Pancreas (tissue), 10 donors: ENCODE measurements at regions not wholly inside any gene's neighbourhood (a gene's known extent, or its start where the extent isn't known, plus 50 kb on each side); places are given as distances from the start of the nearest gene placed in this dataset.

Source experiments
- ATAC-seq, 4 donors: fragments of 200-7000 bp; cut with Tn5 transposase; one replicate each; pipeline versions ENCODE4 v1.8.0 to v1.9.1; 2020; ENCODE audit warnings: mild to moderate bottlenecking in 4 of 4, moderate library complexity in 4 of 4
- DNase-seq, 6 donors: peaks; one replicate each; pipeline ENCODE4 v3.0.0-alpha.2; 2020
- FAIRE-seq: peaks from 2 replicates; lab custom pipeline; 2012; peaks lifted over from hg19 to GRCh38; lab: Jason Lieb, UNC
- H3K27ac ChIP-seq, 4 donors: fragments of 200-600 bp; sonication (generic); 1 replicate in 3 of 4; 2 replicates in 1 of 4; pipeline versions ENCODE4 v1.5.0 to v1.8.0; 2020
- H3K27me3 ChIP-seq, 4 donors: fragments of 200-600 bp; one replicate each; pipeline ENCODE4 v1.8.0; 2021
- H3K36me3 ChIP-seq, 3 donors: fragments of 200-600 bp; sonication (generic) in 1 of 3; one replicate each; pipeline versions ENCODE4 v1.5.0 to v1.8.0; 2020 to 2021
- H3K4me1 ChIP-seq, 3 donors: fragments of 200-600 bp; one replicate each; pipeline ENCODE4 v1.8.0; 2021
- H3K4me3 ChIP-seq, 4 donors: fragments of 200-600 bp; sonication (generic) in 2 of 4; one replicate each; pipeline versions ENCODE4 v1.5.0 to v1.8.0; 2020 to 2021
- H3K9me3 ChIP-seq, 4 donors: fragments of 200-600 bp; one replicate each; pipeline ENCODE4 v1.8.0; 2021
- WGBS, 2 donors: extraction: QIAGEN DNeasy Blood & Tissue Kit; methylation state at CpG; one replicate each; pipeline ENCODE4 v1.1.7; 2013; 5-methylcytosine and 5-hydroxymethylcytosine counted together
- intact Hi-C, 3 donors: fragments of 100-400 bp; cut with DNase I; formaldehyde crosslinking; loops; one replicate each; pipeline versions ENCODE4 v1.11.1 to v1.14.2; 2022
- TF ChIP-seq, protein P1 (sequence below), 4 donors: fragments of 200-600 bp; sonication (generic) in 3 of 4; IDR thresholded peaks; one replicate each; pipeline versions ENCODE4 v1.5.0 to v1.8.0; 2021; ENCODE audit warnings: antibody characterized with exemption in 4 of 4
- donor health status: healthy with polysubstance abuse.
- donor health status: DM: no; HTN: no; CAD: no; lungs with moderate emphysema.
- donor health status: DM: no; HTN: no; CAD: no.
- donor health status: control.
- donor health status: control.
- donor health status: Bipolar disorder and iron deficiency.
- donor health status: DM: yes; HTN: yes; CAD: no.
- donor health status: DM: no; HTN: no; CAD: no.
- donor health status: DM: no; HTN: no; CAD: no.
- donor health status: DM: yes; HTN: yes; CAD: no.

DNA sequence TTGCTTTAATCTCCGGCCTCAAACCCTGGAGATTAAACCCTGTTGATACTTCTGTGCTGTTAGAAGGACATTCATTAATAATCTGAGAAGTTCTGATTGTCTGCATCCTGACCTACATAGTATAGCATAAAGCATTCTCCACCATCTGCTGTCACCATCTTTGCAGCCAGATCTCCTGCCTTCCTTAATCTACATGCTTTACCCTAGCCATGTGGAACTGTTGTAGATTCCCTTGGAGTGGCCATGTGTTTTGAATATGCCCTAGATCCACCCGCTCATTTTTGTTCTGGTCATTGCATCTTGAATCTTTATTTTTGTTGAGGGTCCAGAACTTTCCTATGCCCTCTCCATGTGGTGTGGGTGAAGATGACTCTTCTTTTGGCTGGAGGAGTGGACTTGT, 110.3 kb downstream of the OXSM start:
- no peak for DNase-seq
- TF ChIP-seq, protein P1, sequence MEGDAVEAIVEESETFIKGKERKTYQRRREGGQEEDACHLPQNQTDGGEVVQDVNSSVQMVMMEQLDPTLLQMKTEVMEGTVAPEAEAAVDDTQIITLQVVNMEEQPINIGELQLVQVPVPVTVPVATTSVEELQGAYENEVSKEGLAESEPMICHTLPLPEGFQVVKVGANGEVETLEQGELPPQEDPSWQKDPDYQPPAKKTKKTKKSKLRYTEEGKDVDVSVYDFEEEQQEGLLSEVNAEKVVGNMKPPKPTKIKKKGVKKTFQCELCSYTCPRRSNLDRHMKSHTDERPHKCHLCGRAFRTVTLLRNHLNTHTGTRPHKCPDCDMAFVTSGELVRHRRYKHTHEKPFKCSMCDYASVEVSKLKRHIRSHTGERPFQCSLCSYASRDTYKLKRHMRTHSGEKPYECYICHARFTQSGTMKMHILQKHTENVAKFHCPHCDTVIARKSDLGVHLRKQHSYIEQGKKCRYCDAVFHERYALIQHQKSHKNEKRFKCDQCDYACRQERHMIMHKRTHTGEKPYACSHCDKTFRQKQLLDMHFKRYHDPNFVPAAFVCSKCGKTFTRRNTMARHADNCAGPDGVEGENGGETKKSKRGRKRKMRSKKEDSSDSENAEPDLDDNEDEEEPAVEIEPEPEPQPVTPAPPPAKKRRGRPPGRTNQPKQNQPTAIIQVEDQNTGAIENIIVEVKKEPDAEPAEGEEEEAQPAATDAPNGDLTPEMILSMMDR (IDR thresholded peaks at IDR 0.05) = no peak
- H3K27me3 ChIP-seq = no peaks in the 10 kb centered on the region
- intact Hi-C loops = no loop called here
- no peaks in the 10 kb centered on the region for H3K36me3 ChIP-seq
- 85 to 91% methylated on average over 2 of the region's 2 CpGs for WGBS, 2 donors
- no peak for FAIRE-seq
- no peaks in the 10 kb centered on the region for H3K4me1 ChIP-seq
- no peak overlapping the region for H3K4me3 ChIP-seq
- no peak for ATAC-seq
- H3K9me3 ChIP-seq = no peaks in the 10 kb centered on the region
- H3K27ac ChIP-seq = no peak overlapping the region

DNA sequence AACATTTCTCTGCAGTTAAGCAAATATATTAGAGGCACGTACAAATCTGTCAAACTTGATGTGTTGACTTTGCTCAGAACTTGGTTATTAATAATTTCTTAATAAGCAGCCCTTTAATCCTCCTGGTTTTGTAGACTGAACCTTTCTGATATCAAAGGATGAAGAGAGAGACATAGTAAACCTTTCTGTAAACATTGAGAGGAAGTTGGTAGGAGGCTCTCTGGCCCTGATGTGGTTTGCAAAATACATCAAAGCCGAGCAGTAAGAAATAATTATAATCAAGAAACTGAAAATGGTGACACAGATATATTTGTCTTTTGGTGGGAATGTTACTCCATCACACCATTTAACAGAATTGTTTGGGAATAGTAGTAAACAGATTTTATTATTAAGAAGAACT, 111.9 kb downstream of the OXSM start:
- no peak for FAIRE-seq
- no peak for ATAC-seq
- H3K27me3 ChIP-seq = no peaks in the 10 kb centered on the region
- H3K36me3 ChIP-seq = no peaks in the 10 kb centered on the region
- no peak for DNase-seq
- no peaks in the 10 kb centered on the region for H3K9me3 ChIP-seq
- TF ChIP-seq, protein P1 (IDR thresholded peaks at IDR 0.05) = no peak
- WGBS, 2 donors = 36 to 42% methylated on average over 2 of the region's 2 CpGs
- H3K4me3 ChIP-seq = no peak overlapping the region
- intact Hi-C loops = no loop called here
- no peaks in the 10 kb centered on the region for H3K4me1 ChIP-seq
- no peak overlapping the region for H3K27ac ChIP-seq

DNA sequence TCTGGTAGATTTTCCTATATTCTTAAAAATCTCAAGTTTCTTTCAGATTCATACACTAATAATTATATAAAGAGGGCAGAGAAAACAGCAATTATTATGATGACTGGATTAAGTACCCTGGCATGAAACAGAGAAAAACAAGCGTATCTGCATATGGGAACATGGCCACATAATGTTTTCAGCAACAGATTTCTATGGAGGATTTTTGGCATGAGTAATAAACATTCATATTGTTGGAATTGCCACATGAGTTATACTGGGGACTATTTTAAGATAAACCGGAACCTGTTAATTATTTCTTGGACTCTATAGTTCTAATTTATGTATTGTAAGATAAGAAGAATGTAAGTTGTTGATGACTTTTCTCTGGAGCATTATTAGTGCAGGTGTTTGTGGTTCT, 112.7 kb downstream of the OXSM start:
- H3K36me3 ChIP-seq = no peaks in the 10 kb centered on the region
- intact Hi-C loops = no loop called here
- H3K4me1 ChIP-seq = no peaks in the 10 kb centered on the region
- no peak overlapping the region for H3K27ac ChIP-seq
- DNase-seq (no peak), FAIRE-seq (no peak), ATAC-seq (no peak)
- H3K9me3 ChIP-seq = no peaks in the 10 kb centered on the region
- WGBS, 2 donors = 63 to 71% methylated on average over 2 of the region's 2 CpGs
- TF ChIP-seq, protein P1 (IDR thresholded peaks at IDR 0.05) = no peak
- no peaks in the 10 kb centered on the region for H3K27me3 ChIP-seq
- H3K4me3 ChIP-seq = no peak overlapping the region

DNA sequence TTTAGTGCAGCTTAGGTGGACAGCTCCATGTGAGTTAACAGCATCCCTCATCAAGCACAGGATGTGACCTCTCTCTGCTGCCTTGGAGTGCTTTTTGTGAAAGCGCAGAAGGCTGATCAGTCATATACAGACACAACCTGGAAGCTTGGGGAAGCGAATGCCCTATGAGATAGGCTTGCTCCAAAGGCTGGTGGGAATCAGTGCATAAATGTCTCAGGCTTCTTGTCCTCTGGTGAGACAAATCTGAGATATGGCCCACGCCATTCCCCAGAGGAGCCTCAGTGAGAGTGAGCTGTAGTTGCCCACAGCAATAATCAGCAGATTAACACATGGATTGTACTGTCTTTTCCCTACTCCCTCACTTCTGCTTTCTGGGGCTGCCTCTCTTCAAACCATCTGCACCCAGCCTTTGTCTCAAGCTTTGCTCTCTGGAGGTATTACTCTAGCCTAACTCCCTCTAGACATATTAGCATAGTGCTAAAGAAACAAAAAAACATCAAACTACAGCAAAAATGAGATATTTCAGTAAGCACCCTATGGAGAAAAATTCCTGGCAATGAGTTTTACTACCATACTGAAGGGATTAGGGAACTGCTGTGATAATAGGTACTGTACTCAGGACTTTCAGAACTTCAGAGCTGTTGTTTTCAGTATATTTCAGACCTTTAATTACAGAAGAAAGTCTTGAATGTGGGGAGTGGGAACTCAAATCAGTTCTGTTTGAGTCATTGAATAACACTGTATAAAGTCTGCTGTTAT, 113.7 kb downstream of the OXSM start:
- ATAC-seq (no peak), FAIRE-seq (no peak), DNase-seq (no peak)
- no peaks in the 10 kb centered on the region for H3K9me3 ChIP-seq
- H3K4me1 ChIP-seq = no peaks in the 10 kb centered on the region
- H3K36me3 ChIP-seq = no peaks in the 10 kb centered on the region
- H3K4me3 ChIP-seq = no peak overlapping the region
- intact Hi-C loops = no loop called here
- WGBS, 2 donors = 79 to 90% methylated on average over 3 of the region's 3 CpGs
- TF ChIP-seq, protein P1 (IDR thresholded peaks at IDR 0.05) = no peak
- H3K27me3 ChIP-seq = no peaks in the 10 kb centered on the region
- no peak overlapping the region for H3K27ac ChIP-seq

DNA sequence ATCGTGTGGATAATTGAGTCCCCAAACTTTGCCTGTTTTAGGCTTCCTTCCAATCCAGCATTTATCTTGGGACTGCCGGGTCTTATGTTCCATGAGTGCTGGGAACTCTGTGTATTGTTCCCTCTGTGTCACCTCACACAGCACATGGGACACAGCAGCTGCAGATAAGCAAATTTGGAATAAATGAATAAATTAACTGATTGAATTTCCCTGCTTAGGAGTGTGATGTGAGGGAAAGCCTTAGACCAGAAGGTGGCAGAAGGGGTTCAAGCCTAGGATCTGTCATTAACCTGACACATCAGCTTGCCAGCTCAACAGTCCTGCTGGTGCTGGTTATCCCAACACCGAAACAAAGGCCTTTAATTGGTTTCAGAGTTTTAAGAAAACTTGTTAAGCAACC, 114.3 kb downstream of the OXSM start:
- H3K9me3 ChIP-seq = no peaks in the 10 kb centered on the region
- no peak overlapping the region for H3K4me3 ChIP-seq
- intact Hi-C loops = no loop called here
- no peak overlapping the region for H3K27ac ChIP-seq
- no peak for DNase-seq
- 42 to 49% methylated on average over 3 of the region's 3 CpGs for WGBS, 2 donors
- TF ChIP-seq, protein P1 (IDR thresholded peaks at IDR 0.05) = no peak
- FAIRE-seq = no peak
- no peaks in the 10 kb centered on the region for H3K4me1 ChIP-seq
- ATAC-seq = no peak
- no peaks in the 10 kb centered on the region for H3K36me3 ChIP-seq
- H3K27me3 ChIP-seq = no peaks in the 10 kb centered on the region
